Stimulated activated naive CD4-positive, alpha-beta T cell (primary cell): ENCODE measurements at regions not wholly inside any gene's neighbourhood (a gene's known extent, or its start where the extent isn't known, plus 50 kb on each side); places are given as distances from the start of the nearest gene placed in this dataset.
"Not testable (repeated sequence)": the region's sequence is repeated elsewhere in the genome, so short reads cannot be mapped to it uniquely, and the experiment has no call there.

Experiments
- DNase-seq, 6 experiments: peaks; one replicate each; lab custom pipeline; 2025; lab: John Stamatoyannopoulos, UW

DNA sequence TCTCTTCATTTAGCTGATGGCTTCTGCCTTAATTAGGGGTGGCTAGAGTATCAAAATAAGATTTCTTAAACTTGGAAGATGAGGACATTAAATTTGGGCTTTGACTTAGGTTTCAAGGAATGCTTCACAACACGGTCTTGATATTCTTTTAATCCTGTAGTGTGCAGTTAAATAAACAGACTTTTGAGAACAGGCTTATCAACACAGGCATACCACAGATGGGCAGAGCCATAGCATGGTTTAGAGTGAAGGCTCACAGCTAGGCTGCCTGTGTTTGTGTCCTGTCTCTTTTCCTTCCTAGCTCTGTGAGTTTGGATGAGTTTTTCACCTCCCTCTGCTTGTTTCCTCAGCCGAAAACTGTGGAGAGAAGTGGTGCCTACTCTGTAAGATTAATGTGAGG is 102.3 kb upstream of the IPO9 start:
- DNase-seq = no peak

DNA sequence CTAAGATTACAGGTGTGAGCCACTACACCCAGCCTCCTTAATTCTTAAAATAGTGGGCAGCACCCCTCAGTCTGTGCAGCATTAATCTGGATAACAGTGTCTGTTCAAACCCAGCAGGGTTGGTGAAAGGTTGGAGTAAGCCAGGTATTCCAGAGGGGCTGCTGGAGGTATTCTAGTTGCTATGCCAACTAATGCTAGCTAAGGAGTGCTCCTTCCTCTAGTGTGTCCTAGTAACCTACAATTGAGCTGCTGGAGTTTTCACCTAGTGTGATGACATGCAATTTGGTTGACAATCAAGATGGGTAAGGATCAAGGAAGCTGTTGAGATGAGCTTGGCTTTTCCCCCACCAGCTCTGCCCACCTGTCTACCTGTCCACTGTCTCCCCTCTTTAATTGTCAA is 100.2 kb upstream of the IPO9 start:
- DNase-seq = no peak

DNA sequence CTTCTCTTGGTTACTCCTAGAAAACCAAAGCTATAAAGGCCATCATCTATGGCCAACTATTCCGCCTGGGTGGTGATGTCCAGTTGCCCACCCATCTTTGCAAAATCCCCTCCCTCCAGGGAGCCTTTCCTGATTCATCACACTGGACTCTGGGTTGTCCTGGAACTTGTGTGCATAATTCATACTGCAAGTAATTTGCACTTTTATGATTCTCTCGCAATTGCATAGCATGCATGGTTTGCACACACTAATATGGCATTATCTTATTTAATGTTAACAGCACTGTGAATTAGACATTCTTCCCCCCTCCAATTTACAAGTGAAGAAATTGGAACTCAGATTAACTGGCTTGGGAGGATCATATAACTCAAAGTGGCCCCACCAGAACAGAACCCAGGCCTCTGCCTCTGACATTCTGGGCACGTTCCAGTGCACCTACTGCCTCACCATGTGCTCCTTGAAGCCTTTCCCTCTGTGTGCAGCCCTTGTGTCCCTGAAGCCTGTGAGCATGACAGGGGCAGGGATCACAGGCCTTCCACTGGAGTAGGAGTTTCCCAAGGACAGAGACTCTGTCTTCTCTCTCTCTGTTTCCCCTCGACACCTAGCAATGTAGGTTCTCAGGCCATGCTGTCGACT is 98.9 kb upstream of the IPO9 start:
- no peak for DNase-seq

DNA sequence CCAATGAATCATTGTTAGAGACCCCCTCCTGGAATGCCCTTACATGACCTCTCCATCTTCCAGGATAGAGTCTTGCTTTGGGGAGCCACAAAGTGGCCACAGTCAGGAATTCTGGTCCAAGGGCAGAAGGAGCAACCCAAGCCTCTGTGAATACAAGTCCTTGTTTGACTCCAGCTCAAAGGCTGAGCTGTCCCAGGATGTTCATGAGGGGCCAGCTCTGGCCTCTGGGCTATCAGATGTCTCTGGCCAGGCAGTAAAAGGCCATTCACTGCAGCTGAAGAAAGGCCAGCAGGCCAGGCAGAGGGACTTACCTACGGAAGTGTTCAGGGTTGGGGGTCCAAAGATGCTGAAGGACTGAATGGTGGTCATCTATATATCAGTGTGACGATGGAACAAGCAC is 98.3 kb upstream of the IPO9 start:
- DNase-seq = no peak

DNA sequence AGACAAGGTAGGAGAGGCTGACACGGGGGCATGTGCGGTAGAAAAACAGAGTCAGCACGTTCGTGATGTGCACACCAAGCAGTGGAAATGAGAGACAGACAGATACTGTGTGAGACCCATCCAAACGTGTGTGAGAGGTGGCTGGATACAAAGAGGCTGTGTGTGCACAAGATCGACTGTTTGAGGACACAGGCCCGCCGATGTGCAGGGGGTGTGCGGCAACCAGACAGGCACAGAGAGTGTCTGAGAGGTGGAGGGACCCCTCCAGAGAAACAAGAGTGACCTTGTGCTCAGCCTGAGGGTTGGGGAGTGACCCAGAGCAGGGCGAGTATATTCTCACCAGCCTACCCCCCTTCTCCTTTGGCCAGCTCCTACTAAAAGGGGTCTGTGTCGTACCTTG is 97.8 kb upstream of the IPO9 start:
- no peak for DNase-seq

DNA sequence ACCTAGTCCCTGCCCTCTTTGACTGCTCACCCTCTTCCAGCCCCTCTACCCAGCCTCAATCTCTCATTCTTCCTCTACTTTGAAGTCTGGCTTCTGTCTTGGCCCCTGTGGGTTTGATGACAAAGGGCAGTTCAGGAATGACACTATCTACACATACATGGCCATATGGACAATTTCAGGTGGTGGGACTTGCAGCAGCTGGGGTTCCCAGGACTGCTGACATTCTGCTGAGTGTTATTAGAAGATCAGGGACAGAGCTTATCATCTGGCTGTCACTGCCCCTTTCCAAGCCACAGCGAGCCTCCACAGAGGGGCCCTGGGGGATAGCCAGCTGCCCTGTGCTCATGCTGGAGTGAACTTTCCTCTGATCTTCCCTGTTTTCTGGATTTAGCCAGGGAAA is 97.4 kb upstream of the IPO9 start:
- no peak for DNase-seq

DNA sequence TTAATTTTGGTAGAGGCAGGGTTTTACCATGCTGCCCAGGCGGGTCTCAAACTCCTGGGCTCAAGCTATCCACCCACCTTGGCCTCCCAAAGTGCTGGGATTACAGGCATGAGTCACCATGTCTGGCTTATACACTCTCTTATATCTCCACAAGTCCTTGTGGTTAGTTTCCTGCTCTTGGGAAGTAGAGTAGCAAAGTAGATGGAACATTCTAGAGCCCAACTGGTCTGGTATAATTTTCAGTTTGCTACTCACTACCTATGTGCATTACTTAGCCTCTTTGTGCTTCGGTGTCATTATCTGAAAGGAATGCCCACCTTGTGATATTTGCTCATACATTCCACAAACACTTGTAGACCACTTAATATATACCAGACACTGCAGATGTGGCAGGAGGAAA is 96.6 kb upstream of the IPO9 start:
- DNase-seq = no peak

DNA sequence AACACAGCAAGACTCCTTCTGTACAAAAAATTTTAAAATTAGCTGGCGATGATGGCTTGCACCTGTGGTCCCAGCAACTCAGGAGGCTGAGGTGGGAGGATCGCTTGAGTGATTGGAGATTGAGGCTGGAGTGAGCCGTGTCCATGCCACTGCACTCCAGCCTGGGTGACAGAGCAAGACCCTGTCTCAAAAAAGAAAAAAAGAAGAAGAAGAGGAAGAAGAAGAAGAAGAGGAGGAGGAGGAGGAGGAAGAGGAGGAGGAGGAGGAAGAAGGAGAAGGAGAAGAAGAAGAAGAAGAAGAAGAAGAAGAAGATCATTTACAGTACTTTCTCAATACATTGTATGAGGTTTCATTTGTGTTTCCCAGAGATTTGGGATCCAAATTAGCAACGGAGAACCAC is 94.7 kb upstream of the IPO9 start:
- DNase-seq = not testable (repeated sequence)

DNA sequence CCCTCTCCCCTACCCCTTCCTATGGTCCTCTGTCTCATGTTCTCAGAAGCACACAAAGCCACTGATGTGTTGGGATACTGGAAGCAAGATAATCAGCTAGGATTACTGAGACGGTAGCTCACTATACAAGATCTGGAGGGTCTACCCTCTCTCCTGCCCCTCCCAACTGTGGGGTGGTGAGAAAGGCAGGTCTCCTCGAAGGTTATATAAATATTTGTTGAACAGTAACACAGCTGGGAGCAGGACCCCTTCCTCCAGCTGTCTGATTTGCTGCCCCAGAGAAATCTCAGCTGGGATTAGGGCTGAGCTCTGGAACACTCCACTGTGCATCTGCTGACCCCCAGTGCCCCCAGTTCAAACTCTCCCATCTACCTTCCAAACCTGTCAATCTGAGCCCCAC is 94.2 kb upstream of the IPO9 start:
- no peak for DNase-seq

DNA sequence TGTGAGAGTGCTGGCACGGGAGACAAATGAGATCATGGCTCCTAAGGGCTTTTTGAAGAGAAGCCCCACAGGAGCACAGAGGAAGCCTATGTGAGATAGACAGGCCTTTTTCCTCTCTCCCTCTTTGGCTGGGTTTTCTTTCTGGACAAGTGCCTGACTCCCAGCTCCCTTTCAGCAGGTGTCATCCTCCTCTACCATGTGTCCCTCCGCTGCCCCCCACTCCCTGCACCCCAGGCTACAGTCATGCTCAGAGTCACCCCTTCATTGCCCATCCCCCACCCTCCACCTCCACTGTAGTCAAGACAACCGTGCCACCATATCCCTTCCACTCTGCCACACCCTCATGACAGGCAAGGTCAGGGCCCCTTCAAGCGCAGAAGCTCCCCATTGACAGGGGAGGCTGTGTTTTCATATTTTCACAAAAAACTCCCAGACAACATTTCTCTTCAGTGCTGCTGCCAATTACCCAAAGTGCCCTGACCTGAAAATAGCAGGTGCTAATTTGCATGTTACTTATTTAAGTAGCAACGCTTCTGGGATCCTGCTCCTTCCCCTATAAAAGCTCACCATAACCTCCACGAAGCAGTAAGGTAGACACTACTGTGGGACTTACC is 92.1 kb upstream of the IPO9 start:
- no peak for DNase-seq

DNA sequence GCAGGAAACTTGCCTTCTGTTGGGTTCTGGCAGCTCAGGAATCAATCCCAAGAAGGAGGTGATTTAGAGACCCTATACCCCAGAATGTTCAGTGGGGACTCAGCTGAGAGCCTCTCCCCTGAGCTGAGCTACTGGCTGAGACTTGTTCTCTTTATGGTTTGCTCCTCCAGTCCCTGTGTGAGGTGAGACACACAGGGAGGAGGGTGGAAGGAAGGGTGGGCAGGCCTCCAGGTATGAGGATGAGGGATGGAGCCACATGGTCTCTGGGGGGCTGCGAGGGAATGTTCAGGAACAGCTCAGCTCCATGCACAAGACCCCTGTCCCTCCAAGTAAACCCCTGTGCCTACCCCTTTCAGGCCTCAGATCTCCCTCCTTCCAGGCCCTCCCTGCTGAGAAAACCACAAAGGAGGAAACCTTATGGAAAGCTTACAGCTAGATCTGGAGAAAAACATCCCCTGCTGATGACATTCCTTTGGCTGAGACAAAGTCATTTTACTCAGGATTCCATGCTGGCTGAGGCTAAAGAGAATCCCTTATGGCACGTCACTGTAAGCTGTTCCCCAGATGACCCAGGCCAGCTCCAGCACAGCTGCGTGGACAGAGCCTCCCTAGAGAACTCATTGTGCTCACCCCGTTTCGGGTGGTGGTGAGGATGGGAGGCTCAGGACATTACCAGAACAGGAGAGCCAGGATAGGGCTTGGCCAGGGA is 91.5 kb upstream of the IPO9 start:
- no peak for DNase-seq

DNA sequence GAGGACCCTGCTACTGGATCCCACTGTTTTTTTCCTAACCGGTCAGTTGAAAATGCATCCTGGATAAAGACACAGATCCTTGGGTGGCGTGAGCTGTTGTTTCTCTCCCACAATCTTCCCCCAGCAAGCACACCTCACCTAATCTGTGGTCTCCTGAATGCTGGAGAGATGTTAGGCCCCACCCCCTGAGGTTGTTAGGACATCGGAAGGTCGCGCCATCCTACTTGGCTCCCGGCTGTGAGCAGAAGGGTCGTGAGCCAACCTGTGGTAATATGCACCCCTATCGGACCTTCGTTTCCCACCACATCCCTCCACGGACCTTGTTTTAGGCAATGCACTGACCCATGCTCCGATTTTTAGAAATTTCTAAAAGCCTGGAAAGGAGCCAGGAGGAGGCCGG is 89.9 kb upstream of the IPO9 start:
- DNase-seq = no peak

DNA sequence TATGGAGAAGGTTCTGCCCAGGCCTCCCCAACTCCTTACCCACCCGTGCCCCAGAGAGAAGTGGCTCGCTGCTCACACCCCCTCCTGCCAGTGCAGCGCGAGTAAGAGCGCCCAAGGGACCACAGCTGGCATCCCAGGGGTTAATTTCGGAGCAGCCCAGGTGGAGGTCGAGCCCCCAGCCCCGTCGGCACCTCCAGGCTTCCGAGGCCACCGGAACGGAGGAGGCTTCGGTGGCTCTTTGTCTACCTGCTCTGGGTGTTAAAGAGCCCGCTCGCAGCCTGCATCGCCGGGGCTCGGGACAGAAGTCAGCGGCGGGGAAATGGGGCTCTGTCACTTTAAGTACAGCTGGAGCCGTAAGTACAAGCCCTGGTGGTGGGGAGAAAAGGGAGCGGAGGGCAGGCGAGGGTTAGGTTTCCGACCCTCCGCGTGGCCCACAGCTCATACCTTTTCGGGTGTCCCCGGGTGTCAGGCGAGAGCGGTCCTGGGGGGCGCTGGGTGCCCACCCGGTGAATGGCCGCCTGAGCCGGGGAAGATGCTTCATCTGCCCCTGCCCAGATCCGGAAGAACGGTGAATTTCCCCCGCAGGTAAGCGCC is 89.4 kb upstream of the IPO9 start:
- peak; percentile 9 to 60 (median 28) for DNase-seq

DNA sequence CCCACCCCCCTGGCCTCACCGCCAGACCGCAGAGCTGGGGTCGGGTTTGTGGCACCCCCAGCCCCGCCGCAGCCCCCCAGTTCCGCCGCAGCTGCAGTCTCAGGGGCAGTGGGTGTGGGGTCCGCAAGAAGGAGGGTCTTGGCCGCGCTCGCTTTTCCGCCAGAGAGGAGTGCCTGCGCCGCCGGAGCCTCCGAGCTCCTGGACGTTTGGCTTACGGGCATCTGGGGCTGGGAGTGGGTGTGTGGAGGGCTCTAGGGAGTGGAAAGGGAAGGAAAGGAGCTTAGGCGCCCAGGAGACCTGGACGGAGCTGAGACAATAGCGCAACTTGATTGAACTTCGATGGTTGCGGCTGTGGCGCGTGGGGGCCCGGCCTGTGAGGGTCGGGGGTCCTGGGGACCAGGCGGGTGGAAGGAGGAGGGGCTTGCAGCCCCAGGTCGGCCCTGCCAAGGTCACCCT is 88.8 kb upstream of the IPO9 start:
- peak in 2 of 6 experiments; percentile 13 to 24 for DNase-seq

DNA sequence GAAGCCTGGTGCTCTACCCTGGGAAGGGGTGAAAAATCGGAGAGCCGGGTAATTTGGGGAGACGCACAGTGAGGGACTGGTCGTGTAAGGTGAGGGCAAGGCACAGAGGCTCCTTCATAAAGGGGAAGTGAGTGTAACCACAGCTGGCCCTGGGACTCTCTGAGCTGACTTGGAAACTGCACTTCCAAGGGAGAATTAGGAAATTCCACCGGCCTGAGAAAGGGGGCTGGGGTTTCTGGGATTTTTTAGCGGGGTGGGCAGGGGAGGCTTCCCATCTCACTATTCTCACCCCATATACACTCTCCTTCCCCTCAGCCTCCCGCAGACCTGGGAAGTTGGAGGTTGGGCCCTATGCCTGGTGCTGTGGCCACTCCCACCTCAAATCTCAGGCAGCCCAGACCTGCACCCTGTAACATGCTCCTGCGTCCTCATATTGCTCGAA is 88.3 kb upstream of the IPO9 start:
- DNase-seq = no peak

DNA sequence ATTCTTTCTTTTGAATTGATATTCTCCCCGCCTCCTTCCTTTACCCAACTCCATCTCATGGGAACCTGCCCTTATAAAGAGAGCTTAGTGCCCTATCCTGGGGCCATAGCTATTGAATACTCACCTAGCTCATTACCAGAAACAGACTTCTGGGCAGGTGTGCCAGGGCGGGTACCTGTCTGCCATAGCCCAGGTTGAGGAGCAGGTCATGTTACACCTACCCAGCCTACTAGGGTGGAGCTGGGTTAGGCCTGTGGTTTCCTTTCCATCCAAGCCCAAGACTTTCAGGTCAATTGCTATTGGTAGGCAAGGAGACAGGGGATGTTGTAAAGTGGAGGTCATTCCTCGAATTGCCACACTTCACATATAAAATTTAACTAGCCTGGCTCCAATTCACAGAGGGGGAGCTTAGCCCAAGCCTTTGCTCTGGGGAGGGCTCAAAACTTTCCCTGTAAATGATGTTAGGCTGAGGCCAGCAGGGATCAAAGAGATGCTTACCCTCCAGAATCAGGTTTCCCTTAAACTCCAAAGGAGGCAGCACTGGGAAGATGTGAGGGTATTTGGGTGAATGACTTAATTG is 87.1 kb upstream of the IPO9 start:
- no peak for DNase-seq

DNA sequence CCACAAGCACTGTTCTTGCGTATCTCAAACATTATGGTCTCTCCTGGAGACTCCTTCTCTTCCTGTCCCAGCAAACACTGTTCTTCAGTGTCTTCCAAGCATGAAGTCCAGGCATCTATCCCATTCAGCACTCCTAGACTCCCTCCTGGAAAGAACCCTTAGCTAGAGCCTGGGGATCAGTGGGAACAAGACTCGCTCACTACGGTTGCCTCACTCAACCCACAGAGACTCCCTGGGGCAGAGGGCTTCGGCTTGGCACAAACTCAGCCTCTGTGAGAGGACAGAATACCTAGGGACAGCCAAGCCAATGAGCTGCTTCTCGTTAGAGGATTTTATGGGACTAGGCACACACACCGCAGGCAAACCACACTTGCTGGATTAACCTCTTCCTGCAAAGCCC is 86.5 kb upstream of the IPO9 start:
- no peak for DNase-seq

DNA sequence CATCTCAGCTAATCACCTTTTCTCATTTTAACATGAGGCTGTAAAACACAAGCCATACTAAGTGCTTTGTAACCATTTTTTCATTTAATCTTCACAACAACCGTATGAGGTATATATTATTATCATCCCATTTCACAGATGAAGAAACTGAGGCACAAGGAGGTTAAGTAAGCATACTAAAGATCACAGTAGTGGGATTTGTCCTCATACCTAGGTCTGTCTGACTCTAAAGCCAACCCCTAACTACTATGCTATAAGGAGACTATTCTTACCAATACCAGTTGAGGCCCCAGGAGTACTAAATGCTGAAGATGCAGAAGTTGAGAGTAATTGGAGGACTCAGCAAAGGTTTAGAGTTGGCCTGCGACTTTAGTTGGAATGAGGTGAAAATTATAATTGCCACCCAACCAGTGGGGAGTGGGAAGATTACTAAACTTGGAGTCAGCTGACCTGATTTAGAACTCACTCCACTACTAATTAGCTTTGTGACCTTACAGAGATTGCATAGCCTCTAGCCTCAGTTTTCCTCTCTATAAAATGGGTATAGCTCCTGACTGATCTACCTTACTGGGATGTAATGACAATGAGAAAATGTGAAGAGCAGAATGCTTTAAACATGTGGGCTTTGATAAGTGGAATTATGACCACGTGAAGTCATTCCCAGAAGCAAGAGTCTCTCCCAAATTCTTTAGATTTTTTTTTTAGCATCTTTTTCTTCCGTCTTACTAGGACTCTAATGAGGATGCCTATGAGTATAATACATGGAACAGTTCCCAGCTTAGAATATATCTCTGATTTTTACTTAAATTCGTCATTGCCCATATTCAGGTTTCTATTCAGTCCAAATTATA is 85.8 kb upstream of the IPO9 start:
- DNase-seq = no peak

DNA sequence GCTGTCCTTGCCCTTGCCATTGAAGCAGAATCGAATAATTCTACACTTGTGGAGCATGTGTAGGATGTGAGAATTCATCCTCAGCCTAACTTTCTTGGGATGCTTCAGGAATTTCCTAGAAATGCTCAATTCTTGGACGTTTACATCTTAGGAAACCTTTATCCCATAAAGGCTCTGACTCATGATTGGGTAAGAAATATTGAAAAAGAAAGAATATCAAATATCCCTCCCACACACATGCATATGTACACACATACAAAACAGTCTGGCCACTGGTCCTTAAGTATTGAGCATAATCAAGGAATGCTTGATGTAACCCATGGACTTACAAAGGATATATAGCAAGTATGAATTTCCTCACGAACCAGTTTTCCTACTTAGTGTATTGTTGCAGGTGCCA is 83.9 kb upstream of the IPO9 start:
- no peak for DNase-seq

DNA sequence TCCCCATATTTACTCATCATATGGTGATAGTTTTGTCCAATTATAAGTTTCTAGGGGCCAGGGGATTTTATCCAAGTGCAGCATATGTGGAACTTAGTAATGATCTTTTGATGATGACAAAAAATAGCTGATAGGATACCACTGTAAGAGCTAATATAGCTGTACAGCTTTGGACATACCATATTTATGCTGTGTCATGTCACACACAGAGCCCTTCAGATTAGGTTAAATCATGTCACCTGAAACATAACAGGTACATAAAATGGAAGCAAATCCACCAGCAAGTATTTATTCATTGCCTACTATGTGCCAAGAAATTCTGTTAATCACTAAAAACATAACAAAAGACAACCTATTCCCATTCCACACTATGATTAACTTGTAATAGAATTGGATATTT is 82.8 kb upstream of the IPO9 start:
- DNase-seq = no peak

DNA sequence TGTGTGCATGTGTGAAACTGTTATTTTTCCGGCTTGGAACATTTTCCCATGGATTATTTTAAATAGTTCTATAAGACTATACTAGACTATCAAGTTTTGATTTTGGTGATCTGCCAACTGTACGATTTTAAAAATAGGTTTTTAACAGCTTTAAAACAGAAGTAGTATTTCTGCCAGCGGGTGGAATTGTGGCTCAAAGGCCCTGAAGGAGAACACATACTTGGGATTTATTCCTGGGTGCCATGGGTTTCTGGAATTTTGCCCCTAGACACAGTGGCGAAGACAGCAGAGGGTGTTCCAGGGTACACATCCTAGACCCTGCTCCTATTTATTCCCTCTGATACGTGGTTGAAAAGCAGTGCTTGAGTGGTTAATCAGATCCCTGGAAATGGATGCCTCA is 81.7 kb upstream of the IPO9 start:
- DNase-seq = no peak

DNA sequence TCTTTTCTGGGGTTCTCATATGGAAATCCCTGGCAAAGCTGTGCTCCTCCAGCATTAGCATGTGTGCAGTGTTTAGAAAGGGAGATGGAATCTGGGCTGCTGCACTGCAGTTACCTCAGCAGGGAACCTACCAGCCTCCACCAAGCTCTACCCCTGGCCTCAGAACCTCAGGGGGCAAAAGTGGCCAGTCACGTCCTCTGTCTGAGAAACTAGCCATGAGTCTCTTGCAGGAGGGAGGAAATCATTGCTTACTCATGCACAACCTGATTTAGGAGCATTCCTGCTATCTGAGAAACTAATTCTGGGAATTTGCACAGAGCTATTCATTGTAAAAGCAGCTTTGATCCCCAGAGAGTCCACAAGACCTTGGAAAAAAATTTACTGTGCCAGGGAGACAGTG is 80.6 kb upstream of the IPO9 start:
- no peak for DNase-seq
